ENCODE measurements at regions not wholly inside any gene's neighbourhood (a gene's known extent, or its start where the extent isn't known, plus 50 kb on each side); places are given as distances from the start of the nearest gene placed in this dataset.

- TF ChIP-seq CTCF (IDR thresholded peaks at IDR 0.05; ENCODE audit: low read depth, low read length) (no peak), POLR2A (IDR thresholded peaks at IDR 0.05; ENCODE audit: extremely low read depth, insufficient read length) (no peak)
Observed at GRCh38 chr22:48794906-48795305, 1032.8 kb downstream of the BRD1 start.

All from NB4 (cell line).